ENCODE measurements at regions not wholly inside any gene's neighbourhood (a gene's known extent, or its start where the extent isn't known, plus 50 kb on each side); places are given as distances from the start of the nearest gene placed in this dataset.
A peak's percentile ranks its signal among the peaks of the same experiment; 100 is the strongest.

GRCh38 chr13:70390064-70390463 lies 281.8 kb upstream of the KLHL1 start:
- no peak for DNase-seq (ENCODE audit: low spot score)

DNA sequence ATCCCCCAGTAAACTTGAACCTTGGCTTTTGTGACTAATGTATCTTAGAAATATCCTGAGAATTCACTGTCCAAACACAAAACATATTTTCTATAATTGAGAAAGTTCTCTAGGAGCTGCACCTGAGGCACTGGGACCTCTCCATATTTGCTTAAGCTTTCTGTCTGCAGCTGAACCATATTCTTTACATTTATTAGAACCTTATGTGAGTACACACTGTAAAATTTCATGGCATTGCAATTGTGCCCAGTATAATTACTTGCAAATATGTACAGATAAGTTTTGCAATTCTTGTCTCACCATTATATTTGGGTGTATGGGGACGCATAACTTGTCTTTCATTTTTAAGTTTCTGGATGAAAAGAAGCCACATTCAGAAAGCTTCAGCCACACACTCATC lies 280.7 kb upstream of the KLHL1 start:
- no peak for DNase-seq (ENCODE audit: low spot score)

- DNase-seq (ENCODE audit: low spot score): no peak
These were observed 278.7 kb upstream of the KLHL1 start for GRCh38 chr13:70386919-70387318.

DNA sequence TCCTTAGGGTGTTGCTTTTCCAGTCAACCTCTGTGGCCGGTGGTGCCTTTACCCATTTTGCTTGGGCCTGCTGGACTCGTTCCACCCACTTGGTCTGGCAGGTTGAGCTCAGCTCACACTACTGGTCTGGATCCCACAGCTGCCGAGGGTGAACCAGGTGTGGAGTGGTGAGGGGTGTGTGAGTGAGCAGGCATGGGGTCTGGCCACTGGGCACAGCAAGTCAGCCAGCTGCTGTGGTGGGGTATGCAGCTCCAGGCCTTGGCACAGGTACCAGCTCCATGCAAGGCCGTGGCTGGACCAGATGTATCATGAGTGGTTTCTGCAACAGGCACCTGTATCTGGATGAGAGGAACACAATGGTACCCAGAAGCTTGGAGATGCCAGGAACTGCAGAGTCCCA lies 277.6 kb upstream of the KLHL1 start:
- DNase-seq (ENCODE audit: low spot score): no peak

DNA sequence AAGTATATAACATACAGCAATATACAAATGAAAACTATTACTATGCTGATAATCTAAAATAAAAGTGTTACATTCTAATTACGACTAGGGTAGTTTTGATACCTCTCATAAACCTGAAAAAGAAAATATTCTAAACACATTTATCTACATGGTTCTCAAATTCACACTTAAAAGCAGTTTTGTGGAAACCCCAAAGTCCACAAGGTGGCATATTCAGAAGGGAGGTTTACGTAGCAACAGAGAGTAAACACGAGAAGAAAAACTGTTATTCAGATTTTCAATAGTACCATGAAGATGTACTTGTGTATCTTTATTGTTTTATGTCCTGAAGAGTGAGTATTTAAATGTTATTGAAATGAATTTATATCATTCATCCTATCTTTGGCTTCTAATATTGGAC lies 275.9 kb upstream of the KLHL1 start:
- DNase-seq (ENCODE audit: low spot score): no peak

DNA sequence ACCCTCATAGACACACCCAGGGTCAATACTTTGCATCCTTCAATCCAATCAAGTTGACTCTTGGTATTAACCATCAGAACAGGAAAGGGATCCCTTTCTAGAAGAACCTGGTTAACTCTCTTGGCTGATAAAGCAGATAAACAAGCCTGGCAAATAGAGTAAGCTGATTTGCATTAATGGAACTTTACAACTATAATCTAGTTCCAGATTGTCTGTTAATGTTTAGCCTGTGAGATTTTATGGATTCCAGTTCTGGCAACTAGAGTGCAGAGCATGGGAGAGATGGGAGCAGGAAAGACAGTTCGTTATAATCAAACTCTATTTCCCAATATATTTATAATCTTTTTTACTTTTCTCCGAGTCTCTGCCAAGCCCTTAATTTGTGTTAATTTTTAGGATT lies 272.6 kb upstream of the KLHL1 start:
- no peak for DNase-seq (ENCODE audit: low spot score)

DNA sequence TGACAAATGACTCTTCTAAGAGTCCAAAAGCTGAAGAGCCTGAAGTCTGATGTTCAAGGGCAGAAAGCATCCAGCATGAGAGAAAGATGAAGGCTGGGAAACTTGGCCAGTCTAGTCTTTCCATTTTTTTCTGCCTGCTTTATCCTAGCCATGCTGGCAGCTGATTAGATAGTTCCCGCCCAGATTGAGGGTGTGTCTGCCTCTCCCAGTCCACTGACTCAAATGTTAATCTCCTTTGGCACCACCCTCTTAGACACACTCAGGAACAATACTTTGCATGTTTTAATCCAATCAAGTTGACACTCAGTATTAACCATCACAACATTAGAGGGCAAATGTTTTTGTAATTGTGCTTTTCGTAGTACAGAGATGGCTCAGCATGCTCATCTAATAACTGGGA lies 267.5 kb upstream of the KLHL1 start:
- DNase-seq (ENCODE audit: low spot score): no peak

GRCh38 chr13:70370924-70371323 lies 262.7 kb upstream of the KLHL1 start:
- no peak for DNase-seq (ENCODE audit: low spot score)

GRCh38 chr13:70366720-70367119 lies 258.5 kb upstream of the KLHL1 start:
- no peak for DNase-seq (ENCODE audit: low spot score)

- DNase-seq (ENCODE audit: low spot score): no peak
These were observed 255.7 kb upstream of the KLHL1 start for GRCh38 chr13:70363991-70364390.

GRCh38 chr13:70362820-70363570 lies 254.7 kb upstream of the KLHL1 start:
- DNase-seq (ENCODE audit: low spot score): no peak

- no peak for DNase-seq (ENCODE audit: low spot score)
These were observed 248.8 kb upstream of the KLHL1 start for GRCh38 chr13:70357031-70357430.

DNA sequence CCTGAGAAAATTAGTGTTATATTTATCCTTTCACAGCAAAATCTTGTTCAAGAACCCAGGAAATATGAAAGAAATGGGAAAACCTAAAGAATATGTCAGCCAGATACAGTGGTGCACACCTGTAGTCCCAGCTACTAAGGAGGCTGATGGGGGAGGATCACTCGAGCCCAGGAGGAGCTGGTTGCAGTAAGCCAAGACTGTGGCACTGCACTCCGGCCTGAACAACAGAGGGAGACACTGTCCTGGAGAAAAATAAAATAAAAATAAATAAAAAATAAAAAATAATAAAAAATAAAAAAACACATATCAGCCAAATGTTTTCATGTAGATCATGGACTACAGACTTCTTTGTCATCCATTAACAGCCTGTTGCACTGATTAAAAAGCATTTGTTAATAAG lies 244.8 kb upstream of the KLHL1 start:
- DNase-seq (ENCODE audit: low spot score): no peak

DNA sequence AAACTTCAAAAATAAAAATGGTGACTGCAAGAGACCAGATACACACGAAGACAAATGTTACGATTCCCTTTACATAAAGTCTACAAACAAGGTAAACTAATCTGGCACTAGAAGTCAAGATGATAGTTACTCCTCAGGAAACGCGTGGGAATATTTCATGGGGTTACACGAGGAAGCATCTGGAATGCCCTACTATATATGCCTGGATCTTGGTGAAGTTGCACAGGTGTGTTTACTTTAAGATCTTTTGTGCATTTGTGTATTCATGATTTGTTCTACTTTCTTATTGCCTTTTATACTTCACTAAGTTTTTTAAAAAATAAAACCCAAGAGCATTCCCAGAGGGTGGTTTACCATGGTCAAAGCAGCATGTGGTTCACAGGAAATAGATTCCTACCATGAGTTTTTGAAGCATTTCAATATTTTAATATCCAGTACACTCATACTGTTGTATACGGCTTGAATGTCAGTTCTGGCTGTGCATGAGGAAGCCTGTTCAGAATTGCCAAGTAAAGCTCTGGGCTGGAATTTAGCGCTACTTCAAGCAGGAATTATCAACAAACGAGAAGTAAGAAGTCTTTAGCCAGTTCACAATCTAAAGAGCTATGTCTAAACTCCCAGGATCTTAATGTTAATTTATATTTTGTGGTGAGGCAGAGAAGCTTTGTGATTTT lies 239.8 kb upstream of the KLHL1 start:
- no peak for DNase-seq (ENCODE audit: low spot score)

- DNase-seq (ENCODE audit: low spot score): no peak
These were observed 231.5 kb upstream of the KLHL1 start for GRCh38 chr13:70339738-70340137.

- no peak for DNase-seq (ENCODE audit: low spot score)
These were observed 230.4 kb upstream of the KLHL1 start for GRCh38 chr13:70338609-70339008.

DNA sequence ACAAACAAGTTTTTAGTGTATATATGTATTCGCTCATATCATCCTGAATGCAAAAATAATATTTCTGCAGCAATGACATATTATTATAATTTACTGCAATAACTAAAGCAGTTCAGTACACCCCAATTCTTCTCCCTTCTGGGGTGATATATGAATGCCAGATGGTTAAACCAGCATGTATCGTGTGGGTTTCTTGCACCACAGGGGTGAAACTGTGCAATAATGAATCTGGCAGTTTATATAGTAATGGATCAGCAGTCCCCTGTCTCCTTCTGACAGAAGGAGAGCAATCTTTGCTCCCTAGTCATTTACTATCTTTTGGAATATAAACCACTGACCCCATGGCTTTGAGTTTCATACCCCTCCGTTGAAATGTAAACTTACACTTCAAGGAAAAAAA lies 228.6 kb upstream of the KLHL1 start:
- no peak for DNase-seq (ENCODE audit: low spot score)

GRCh38 chr13:70333752-70334151 lies 225.5 kb upstream of the KLHL1 start:
- no peak for DNase-seq (ENCODE audit: low spot score)

- DNase-seq (ENCODE audit: low spot score): no peak
These were observed 222.6 kb upstream of the KLHL1 start for GRCh38 chr13:70330697-70331361.

DNA sequence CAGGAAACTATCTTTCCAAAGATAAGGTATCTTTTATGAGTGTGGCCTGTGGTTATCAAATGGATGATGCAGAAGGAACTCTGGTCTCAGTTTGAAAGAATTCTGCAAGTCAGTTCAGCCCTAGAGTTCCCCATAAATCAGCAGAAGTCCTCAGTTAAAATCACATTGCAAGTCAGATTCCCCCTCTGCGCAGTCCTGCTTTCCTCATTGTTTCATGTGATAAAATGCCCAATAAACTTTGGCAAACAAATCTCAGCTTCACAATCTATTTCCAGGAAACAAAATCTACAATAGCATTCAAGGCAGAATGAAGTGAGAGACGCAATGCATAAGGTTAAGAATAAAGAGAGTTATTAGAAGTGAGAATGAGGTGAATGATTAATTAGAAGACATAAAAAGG lies 216.3 kb upstream of the KLHL1 start:
- DNase-seq (ENCODE audit: low spot score): no peak

- no peak for DNase-seq (ENCODE audit: low spot score)
These were observed 202.9 kb upstream of the KLHL1 start for GRCh38 chr13:70311191-70311590.

DNA sequence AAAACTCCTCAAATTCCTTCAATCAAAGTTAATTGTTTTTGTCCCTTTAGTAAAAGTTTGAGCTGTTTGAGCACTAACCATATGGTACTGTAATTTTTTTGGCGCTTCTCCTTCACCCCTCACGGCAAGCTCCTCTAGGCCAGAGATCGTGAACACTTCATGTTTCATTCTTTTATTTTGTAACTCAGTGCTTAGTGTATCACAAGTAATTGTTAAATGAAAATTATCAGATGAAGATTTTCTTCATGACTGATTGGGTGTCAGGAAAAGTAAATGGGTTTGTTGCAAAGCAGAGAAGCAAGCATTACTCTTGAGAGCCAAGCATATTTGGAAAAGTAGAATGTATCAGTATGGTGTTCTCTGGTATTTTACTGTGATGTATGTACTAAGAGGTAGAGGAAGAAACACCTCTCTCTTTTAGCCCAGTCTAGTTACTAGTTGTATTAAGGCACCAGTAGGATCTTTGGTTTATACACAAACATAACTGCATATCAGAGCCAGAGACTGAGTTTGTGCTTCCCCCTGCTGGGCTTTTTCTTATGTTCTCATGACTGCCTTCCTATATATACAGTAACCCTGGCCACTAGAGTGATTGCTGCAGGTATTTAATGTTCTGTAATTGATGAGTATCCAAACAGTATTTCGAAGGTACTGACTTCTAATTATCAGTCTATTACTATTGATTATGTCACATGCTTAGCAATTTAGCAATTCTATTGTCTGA lies 202.3 kb upstream of the KLHL1 start:
- DNase-seq (ENCODE audit: low spot score): peak; percentile 47
